ENCODE measurements at regions not wholly inside any gene's neighbourhood (a gene's known extent, or its start where the extent isn't known, plus 50 kb on each side); places are given as distances from the start of the nearest gene placed in this dataset.
"Not testable (repeated sequence)": the region's sequence is repeated elsewhere in the genome, so short reads cannot be mapped to it uniquely, and the experiment has no call there.

GRCh38 chr6:27693766-27694546 lies 218.2 kb downstream of the OR2B2 start:
- no peak overlapping the region for H3K9ac ChIP-seq (ENCODE audit: low read depth, low read length)
- no peaks in the 10 kb centered on the region for H3K27me3 ChIP-seq (ENCODE audit: control insufficient read depth, insufficient read depth, low read length)
- H3K4me2 ChIP-seq (ENCODE audit: low read length): peak overlapping the region; percentile 51
- H3K4me1 ChIP-seq (ENCODE audit: control insufficient read depth, insufficient read depth, low read length): no peaks in the 10 kb centered on the region
- peak overlapping the region; percentile 35 for H3K4me3 ChIP-seq (ENCODE audit: low read length)
- H3K9me3 ChIP-seq (replicated peaks; ENCODE audit: low read length): no peaks in the 10 kb centered on the region
- H3K36me3 ChIP-seq (ENCODE audit: insufficient read depth, low read length): no peaks in the 10 kb centered on the region

GRCh38 chr6:27692133-27692532 lies 219.2 kb upstream of the ZNF184 start:
- not testable (repeated sequence) for H3K27me3 ChIP-seq (ENCODE audit: control insufficient read depth, insufficient read depth, low read length); H3K4me2 ChIP-seq (ENCODE audit: low read length); H3K4me1 ChIP-seq (ENCODE audit: control insufficient read depth, insufficient read depth, low read length); H3K9ac ChIP-seq (ENCODE audit: low read depth, low read length); H3K4me3 ChIP-seq (ENCODE audit: low read length); H3K9me3 ChIP-seq (replicated peaks; ENCODE audit: low read length); H3K36me3 ChIP-seq (ENCODE audit: insufficient read depth, low read length)

GRCh38 chr6:27688014-27688586 lies 215.2 kb upstream of the ZNF184 start:
- Histone ChIP-seq H3K4me3 (ENCODE audit: low read length) (peak overlapping the region; percentile 91), H3K9ac (ENCODE audit: low read depth, low read length) (peak overlapping the region; percentile 66), H3K4me1 (ENCODE audit: control insufficient read depth, insufficient read depth, low read length) (no peaks in the 10 kb centered on the region), H3K9me3 (replicated peaks; ENCODE audit: low read length) (no peaks in the 10 kb centered on the region), H3K4me2 (ENCODE audit: low read length) (peak overlapping the region; percentile 93), H3K27me3 (ENCODE audit: control insufficient read depth, insufficient read depth, low read length) (no peaks in the 10 kb centered on the region), H3K36me3 (ENCODE audit: insufficient read depth, low read length) (no peaks in the 10 kb centered on the region)

- H3K9me3 ChIP-seq (replicated peaks; ENCODE audit: low read length): no peaks in the 10 kb centered on the region
- H3K4me2 ChIP-seq (ENCODE audit: low read length): peak overlapping the region; percentile 93
- no peaks in the 10 kb centered on the region for H3K27me3 ChIP-seq (ENCODE audit: control insufficient read depth, insufficient read depth, low read length)
- H3K36me3 ChIP-seq (ENCODE audit: insufficient read depth, low read length): no peaks in the 10 kb centered on the region
- H3K9ac ChIP-seq (ENCODE audit: low read depth, low read length): peak overlapping the region; percentile 66
- peak overlapping the region; percentile 91 for H3K4me3 ChIP-seq (ENCODE audit: low read length)
- no peaks in the 10 kb centered on the region for H3K4me1 ChIP-seq (ENCODE audit: control insufficient read depth, insufficient read depth, low read length)
These were observed 214.5 kb upstream of the ZNF184 start for GRCh38 chr6:27687154-27688013.

- Histone ChIP-seq H3K27me3 (ENCODE audit: control insufficient read depth, insufficient read depth, low read length) (no peaks in the 10 kb centered on the region), H3K36me3 (ENCODE audit: insufficient read depth, low read length) (no peaks in the 10 kb centered on the region), H3K4me1 (ENCODE audit: control insufficient read depth, insufficient read depth, low read length) (no peaks in the 10 kb centered on the region), H3K4me3 (ENCODE audit: low read length) (no peak overlapping the region), H3K9me3 (replicated peaks; ENCODE audit: low read length) (no peaks in the 10 kb centered on the region), H3K9ac (ENCODE audit: low read depth, low read length) (no peak overlapping the region), H3K4me2 (ENCODE audit: low read length) (no peak overlapping the region)
These were observed 212.4 kb upstream of the ZNF184 start for GRCh38 chr6:27685279-27685678.

- Histone ChIP-seq H3K36me3 (ENCODE audit: insufficient read depth, low read length) (no peaks in the 10 kb centered on the region), H3K4me3 (ENCODE audit: low read length) (no peak overlapping the region), H3K4me1 (ENCODE audit: control insufficient read depth, insufficient read depth, low read length) (no peaks in the 10 kb centered on the region), H3K9ac (ENCODE audit: low read depth, low read length) (no peak overlapping the region), H3K4me2 (ENCODE audit: low read length) (no peak overlapping the region), H3K27me3 (ENCODE audit: control insufficient read depth, insufficient read depth, low read length) (peaks cover 4% of the 10 kb centered on the region), H3K9me3 (replicated peaks; ENCODE audit: low read length) (no peaks in the 10 kb centered on the region)
These were observed 211.6 kb upstream of the ZNF184 start for GRCh38 chr6:27684264-27685211.

GRCh38 chr6:27679964-27680694 lies 207.2 kb upstream of the ZNF184 start:
- H3K9me3 ChIP-seq (replicated peaks; ENCODE audit: low read length): no peaks in the 10 kb centered on the region
- H3K27me3 ChIP-seq (ENCODE audit: control insufficient read depth, insufficient read depth, low read length): peaks cover 4% of the 10 kb centered on the region
- H3K9ac ChIP-seq (ENCODE audit: low read depth, low read length): no peak overlapping the region
- no peaks in the 10 kb centered on the region for H3K36me3 ChIP-seq (ENCODE audit: insufficient read depth, low read length)
- H3K4me2 ChIP-seq (ENCODE audit: low read length): peak overlapping the region; percentile 25
- H3K4me1 ChIP-seq (ENCODE audit: control insufficient read depth, insufficient read depth, low read length): no peaks in the 10 kb centered on the region
- H3K4me3 ChIP-seq (ENCODE audit: low read length): no peak overlapping the region

GRCh38 chr6:27679308-27679963 lies 206.5 kb upstream of the ZNF184 start:
- Histone ChIP-seq H3K4me1 (ENCODE audit: control insufficient read depth, insufficient read depth, low read length) (no peaks in the 10 kb centered on the region), H3K27me3 (ENCODE audit: control insufficient read depth, insufficient read depth, low read length) (peaks cover 4% of the 10 kb centered on the region), H3K36me3 (ENCODE audit: insufficient read depth, low read length) (no peaks in the 10 kb centered on the region), H3K9ac (ENCODE audit: low read depth, low read length) (no peak overlapping the region), H3K4me2 (ENCODE audit: low read length) (peak overlapping the region; percentile 25), H3K4me3 (ENCODE audit: low read length) (no peak overlapping the region), H3K9me3 (replicated peaks; ENCODE audit: low read length) (no peaks in the 10 kb centered on the region)

GRCh38 chr6:27678469-27678868 lies 205.6 kb upstream of the ZNF184 start:
- Histone ChIP-seq H3K9ac (ENCODE audit: low read depth, low read length) (no peak overlapping the region), H3K27me3 (ENCODE audit: control insufficient read depth, insufficient read depth, low read length) (peaks cover 4% of the 10 kb centered on the region), H3K36me3 (ENCODE audit: insufficient read depth, low read length) (no peaks in the 10 kb centered on the region), H3K4me3 (ENCODE audit: low read length) (no peak overlapping the region), H3K9me3 (replicated peaks; ENCODE audit: low read length) (no peaks in the 10 kb centered on the region), H3K4me1 (ENCODE audit: control insufficient read depth, insufficient read depth, low read length) (no peaks in the 10 kb centered on the region), H3K4me2 (ENCODE audit: low read length) (no peak overlapping the region)

- no peaks in the 10 kb centered on the region for H3K4me1 ChIP-seq (ENCODE audit: control insufficient read depth, insufficient read depth, low read length)
- H3K4me2 ChIP-seq (ENCODE audit: low read length): no peak overlapping the region
- H3K9me3 ChIP-seq (replicated peaks; ENCODE audit: low read length): no peaks in the 10 kb centered on the region
- no peak overlapping the region for H3K4me3 ChIP-seq (ENCODE audit: low read length)
- H3K36me3 ChIP-seq (ENCODE audit: insufficient read depth, low read length): no peaks in the 10 kb centered on the region
- peaks cover 4% of the 10 kb centered on the region for H3K27me3 ChIP-seq (ENCODE audit: control insufficient read depth, insufficient read depth, low read length)
- no peak overlapping the region for H3K9ac ChIP-seq (ENCODE audit: low read depth, low read length)
These were observed 202.0 kb upstream of the ZNF184 start for GRCh38 chr6:27674882-27675281.
